HAP-1 (cell line): ENCODE measurements at regions not wholly inside any gene's neighbourhood (a gene's known extent, or its start where the extent isn't known, plus 50 kb on each side); places are given as distances from the start of the nearest gene placed in this dataset.

Experiments
- DNase-seq, 2 experiments: peaks; one replicate each; pipeline ENCODE4 v3.0.0-alpha.2; 2016 to 2020; ENCODE audit warnings: low spot score in 2 of 2
- H3K27me3 ChIP-seq: fragments of 250-450 bp; sonication (Bioruptor Pico); 2 replicates; pipeline ENCODE4 v1.5.1; 2020; ENCODE audit warnings: low read depth, mild to moderate bottlenecking, moderate library complexity
- H3K36me3 ChIP-seq: fragments of 250-450 bp; sonication (Bioruptor Pico); replicated peaks from 2 replicates; pipeline ENCODE4 v1.5.1; 2020; ENCODE audit warnings: mild to moderate bottlenecking
- H3K4me1 ChIP-seq: fragments of 250-450 bp; sonication (Bioruptor Pico); 2 replicates; pipeline ENCODE4 v1.5.1; 2020; ENCODE audit warnings: mild to moderate bottlenecking
- H3K4me3 ChIP-seq: fragments of 250-450 bp; sonication (Bioruptor Pico); 2 replicates; pipeline ENCODE4 v1.5.1; 2020; ENCODE audit warnings: mild to moderate bottlenecking, moderate library complexity
- H3K9me3 ChIP-seq: fragments of 250-450 bp; sonication (Bioruptor Pico); 2 replicates; pipeline ENCODE4 v1.5.1; 2020; ENCODE audit warnings: mild to moderate bottlenecking, moderate library complexity
- in situ Hi-C: fragments of 300-500 bp; cut with MboI; formaldehyde crosslinking; loops from 3 replicates; pipeline ENCODE4 v1.14.3; 2020; ENCODE audit warnings: low sequenced_read_pairs, inconsistent platforms, mixed read lengths

- Histone ChIP-seq H3K27me3 (no peaks in the 10 kb centered on the region), H3K4me3 (no peak overlapping the region), H3K4me1 (no peaks in the 10 kb centered on the region), H3K36me3 (no peaks in the 10 kb centered on the region), H3K9me3 (no peaks in the 10 kb centered on the region)
- in situ Hi-C loops = no loop called here
- DNase-seq = no peak
Measured at GRCh38 chr4:141427726-141428296, 207.1 kb downstream of the ZNF330 start.

DNA sequence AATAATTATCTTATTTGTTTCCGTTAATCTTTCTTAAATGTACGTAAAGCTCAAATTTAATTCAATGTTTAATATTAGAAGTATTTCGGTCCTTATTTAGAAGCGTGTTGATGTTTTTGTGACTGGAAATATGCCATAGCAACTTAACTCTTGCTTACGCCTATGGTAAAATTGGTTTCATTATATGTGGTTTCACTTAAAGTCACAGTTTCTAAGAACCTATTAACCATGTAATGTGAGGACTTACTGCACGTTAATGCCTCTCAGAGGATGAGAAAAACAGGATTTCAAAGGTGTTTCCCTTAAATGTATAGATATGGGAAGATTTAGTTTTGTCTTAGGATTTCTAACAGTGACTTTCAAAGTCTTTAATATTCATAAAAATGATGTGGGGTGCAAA lies 206.4 kb upstream of the IL15 start:
- H3K36me3 ChIP-seq = no peaks in the 10 kb centered on the region
- no peak for DNase-seq
- in situ Hi-C loops = no loop called here
- no peaks in the 10 kb centered on the region for H3K4me1 ChIP-seq
- H3K9me3 ChIP-seq = no peaks in the 10 kb centered on the region
- H3K4me3 ChIP-seq = no peak overlapping the region
- no peaks in the 10 kb centered on the region for H3K27me3 ChIP-seq

- H3K9me3 ChIP-seq = no peaks in the 10 kb centered on the region
- no peak for DNase-seq
- in situ Hi-C loops = no loop called here
- no peaks in the 10 kb centered on the region for H3K36me3 ChIP-seq
- H3K27me3 ChIP-seq = no peaks in the 10 kb centered on the region
- H3K4me3 ChIP-seq = no peak overlapping the region
- no peaks in the 10 kb centered on the region for H3K4me1 ChIP-seq
Measured at GRCh38 chr4:141430686-141431085, 205.7 kb upstream of the IL15 start.

GRCh38 chr4:141432000-141432712 lies 204.2 kb upstream of the IL15 start:
- Histone ChIP-seq H3K4me3 (no peak overlapping the region), H3K4me1 (no peaks in the 10 kb centered on the region), H3K36me3 (no peaks in the 10 kb centered on the region), H3K9me3 (no peaks in the 10 kb centered on the region), H3K27me3 (no peaks in the 10 kb centered on the region)
- no peak for DNase-seq
- in situ Hi-C loops = no loop called here

DNA sequence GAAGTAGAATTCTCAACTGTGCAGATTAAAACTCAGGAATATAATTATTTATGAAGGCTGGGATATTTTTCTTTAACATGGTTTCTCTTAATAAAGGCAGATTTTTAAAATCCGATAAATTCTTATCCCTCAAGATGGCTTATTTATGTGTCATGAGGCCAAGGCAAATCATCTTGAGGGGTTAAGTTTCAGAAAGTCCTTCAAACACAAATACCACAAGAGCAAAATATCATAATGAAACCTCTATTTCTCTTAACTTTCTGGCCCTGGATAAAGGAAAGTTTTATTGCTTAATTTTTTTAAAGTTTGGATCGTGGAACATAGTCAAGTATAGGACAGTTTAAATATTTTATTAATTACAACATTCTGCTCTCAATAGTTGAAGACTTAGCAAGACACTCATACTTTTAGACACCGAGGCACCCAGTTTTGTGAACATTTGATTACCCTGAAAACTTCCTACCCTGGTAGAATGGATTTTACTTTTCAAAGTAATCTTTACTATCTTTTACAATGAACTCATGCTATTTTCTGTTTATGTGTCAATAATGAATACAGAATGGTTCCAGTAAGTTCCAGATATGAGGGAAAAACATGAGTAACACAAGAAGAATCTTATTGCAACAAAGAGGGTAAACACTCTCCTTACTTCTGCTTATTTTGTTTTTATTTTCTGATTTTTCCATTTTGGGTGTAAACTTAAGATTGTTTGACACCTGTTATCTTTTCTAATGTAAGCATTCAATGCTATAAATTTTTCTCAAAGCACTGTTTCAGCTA lies 200.7 kb upstream of the IL15 start:
- Histone ChIP-seq H3K9me3 (no peaks in the 10 kb centered on the region), H3K36me3 (no peaks in the 10 kb centered on the region), H3K4me3 (no peak overlapping the region), H3K4me1 (no peaks in the 10 kb centered on the region), H3K27me3 (no peaks in the 10 kb centered on the region)
- no peak for DNase-seq
- in situ Hi-C loops = no loop called here

GRCh38 chr4:141439223-141439622 lies 197.2 kb upstream of the IL15 start:
- in situ Hi-C loops = no loop called here
- no peaks in the 10 kb centered on the region for H3K36me3 ChIP-seq
- no peaks in the 10 kb centered on the region for H3K4me1 ChIP-seq
- no peaks in the 10 kb centered on the region for H3K9me3 ChIP-seq
- no peak for DNase-seq
- H3K27me3 ChIP-seq = 0 out of 2 replicates have a peak, but pooled peaks cover 3% of the 10 kb centered on the region
- H3K4me3 ChIP-seq = no peak overlapping the region

GRCh38 chr4:141447761-141448160 lies 188.6 kb upstream of the IL15 start:
- H3K4me3 ChIP-seq = no peak overlapping the region
- H3K36me3 ChIP-seq = no peaks in the 10 kb centered on the region
- no peaks in the 10 kb centered on the region for H3K9me3 ChIP-seq
- no peaks in the 10 kb centered on the region for H3K4me1 ChIP-seq
- H3K27me3 ChIP-seq = peaks cover 10% of the 10 kb centered on the region; the same call in 1 of the 2 replicates
- DNase-seq = no peak
- in situ Hi-C loops = no loop called here

DNA sequence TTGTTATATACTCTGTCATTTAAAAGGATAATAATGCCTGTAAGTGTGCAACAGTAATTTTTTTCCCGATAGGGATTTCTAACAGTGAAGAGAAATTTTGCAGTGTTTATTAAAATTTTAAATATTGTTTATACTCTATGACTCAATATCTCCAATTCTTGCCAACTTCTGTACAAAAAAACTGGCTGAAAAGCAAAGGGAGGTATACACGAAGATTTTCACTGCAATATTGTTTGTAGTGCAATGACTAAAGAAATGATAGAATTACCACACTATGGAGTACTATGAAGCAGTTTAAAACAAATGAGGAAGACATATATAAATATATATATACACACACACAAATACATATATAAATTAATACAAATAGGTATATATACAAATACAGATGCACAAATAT lies 187.9 kb upstream of the IL15 start:
- Histone ChIP-seq H3K4me1 (no peaks in the 10 kb centered on the region), H3K9me3 (no peaks in the 10 kb centered on the region), H3K27me3 (peaks cover 9% of the 10 kb centered on the region; the same call in 1 of the 2 replicates), H3K36me3 (no peaks in the 10 kb centered on the region), H3K4me3 (no peak overlapping the region)
- DNase-seq = no peak
- in situ Hi-C loops = no loop called here

DNA sequence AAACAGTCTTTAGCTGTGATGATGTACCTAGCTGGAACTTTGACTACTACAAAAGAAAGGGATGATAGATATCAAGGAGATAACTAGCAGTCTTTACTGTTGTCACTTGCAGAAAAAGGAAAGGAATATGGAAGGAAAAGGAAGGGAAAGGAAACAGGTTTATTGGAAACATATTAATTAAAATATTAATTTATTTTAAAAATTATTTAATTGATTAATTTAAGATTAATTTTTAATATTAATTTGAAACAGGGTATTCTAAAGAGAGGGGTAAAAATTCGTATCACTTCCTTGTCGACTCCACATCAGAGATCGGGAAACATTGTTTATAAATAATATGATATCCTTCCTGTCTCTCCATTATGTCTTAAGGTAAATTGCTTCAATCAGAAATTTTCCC lies 186.5 kb upstream of the IL15 start:
- Histone ChIP-seq H3K4me1 (no peaks in the 10 kb centered on the region), H3K9me3 (no peaks in the 10 kb centered on the region), H3K4me3 (no peak overlapping the region), H3K27me3 (peaks cover 3% of the 10 kb centered on the region; the same call in 1 of the 2 replicates), H3K36me3 (no peaks in the 10 kb centered on the region)
- in situ Hi-C loops = no loop called here
- DNase-seq = no peak

DNA sequence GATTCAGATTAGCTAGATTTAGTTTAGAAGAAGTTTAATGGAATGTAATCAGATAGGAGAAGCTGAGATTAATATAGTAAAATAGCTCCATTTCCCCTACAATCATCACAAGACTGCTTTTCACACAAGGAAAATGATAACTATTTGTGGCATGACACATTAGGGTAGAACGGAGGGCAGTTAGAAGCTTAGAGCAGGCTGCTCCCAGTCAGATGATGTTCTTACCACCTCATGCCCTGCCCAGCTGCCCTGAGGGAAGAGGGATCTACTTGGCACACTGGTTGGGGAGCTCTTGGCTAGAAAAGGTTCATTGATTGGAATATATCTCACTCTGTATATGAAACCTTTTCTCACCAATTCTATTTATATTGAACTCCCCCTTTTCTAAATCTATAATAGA lies 180.7 kb upstream of the IL15 start:
- H3K9me3 ChIP-seq = no peaks in the 10 kb centered on the region
- no peak for DNase-seq
- in situ Hi-C loops = no loop called here

DNA sequence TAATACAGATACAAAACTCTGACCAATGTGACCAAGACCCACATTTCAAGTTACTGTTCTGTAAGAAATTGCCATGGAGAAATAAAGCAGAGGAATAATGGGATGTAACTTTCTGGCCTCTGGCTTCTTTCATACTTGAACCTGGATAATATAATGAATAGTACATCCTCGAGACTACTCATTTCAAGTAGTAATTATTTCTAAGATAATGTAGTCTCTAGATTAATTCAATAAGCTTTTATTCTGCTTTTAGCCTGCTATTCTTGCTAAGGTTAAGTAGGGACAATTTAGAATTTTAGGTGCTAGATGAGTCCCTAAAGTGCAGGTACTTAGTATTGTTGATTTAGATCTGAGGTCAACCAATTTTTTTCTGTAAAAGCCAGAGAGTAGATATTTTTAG lies 178.7 kb upstream of the IL15 start:
- Histone ChIP-seq H3K36me3 (no peaks in the 10 kb centered on the region), H3K4me1 (no peaks in the 10 kb centered on the region), H3K27me3 (no peaks in the 10 kb centered on the region), H3K4me3 (no peak overlapping the region), H3K9me3 (no peaks in the 10 kb centered on the region)
- DNase-seq = no peak
- in situ Hi-C loops = no loop called here

More for the DNA sequence above, 180.7 kb upstream of the IL15 start:
- no peaks in the 10 kb centered on the region for H3K36me3 ChIP-seq
- no peak overlapping the region for H3K4me3 ChIP-seq
- no peaks in the 10 kb centered on the region for H3K4me1 ChIP-seq
- H3K27me3 ChIP-seq = no peaks in the 10 kb centered on the region

DNA sequence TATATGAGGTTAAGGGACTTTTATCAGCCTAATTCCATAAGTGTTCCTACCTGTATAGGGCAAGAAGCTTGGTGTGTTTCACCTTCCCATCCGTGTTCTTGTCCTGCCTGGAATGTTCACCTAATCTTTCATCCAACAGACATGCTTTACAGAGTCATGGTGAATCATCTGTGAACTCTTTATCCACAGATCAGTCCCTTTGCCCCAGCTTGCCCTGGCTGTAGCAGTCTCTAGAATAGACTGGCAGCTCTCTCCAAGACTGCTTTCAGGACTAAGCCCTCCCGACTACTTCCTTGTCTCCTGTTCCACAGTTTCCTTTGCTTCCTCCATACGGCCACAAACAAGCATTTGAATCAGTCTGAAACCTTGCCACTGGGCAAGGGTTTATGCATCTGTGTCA lies 177.9 kb upstream of the IL15 start:
- in situ Hi-C loops = no loop called here
- no peak for DNase-seq
- Histone ChIP-seq H3K9me3 (no peaks in the 10 kb centered on the region), H3K4me3 (no peak overlapping the region), H3K36me3 (no peaks in the 10 kb centered on the region), H3K27me3 (no peaks in the 10 kb centered on the region), H3K4me1 (no peaks in the 10 kb centered on the region)

- in situ Hi-C loops = no loop called here
Measured at GRCh38 chr4:141459020-141459419, 177.4 kb upstream of the IL15 start.

GRCh38 chr4:141462361-141462760 lies 174.0 kb upstream of the IL15 start:
- no peak for DNase-seq

More at GRCh38 chr4:141459020-141459419, 177.4 kb upstream of the IL15 start:
- Histone ChIP-seq H3K36me3 (no peaks in the 10 kb centered on the region), H3K9me3 (no peaks in the 10 kb centered on the region), H3K27me3 (no peaks in the 10 kb centered on the region), H3K4me1 (no peaks in the 10 kb centered on the region), H3K4me3 (no peak overlapping the region)
- no peak for DNase-seq

More at GRCh38 chr4:141462361-141462760, 174.0 kb upstream of the IL15 start:
- no peak overlapping the region for H3K4me3 ChIP-seq
- in situ Hi-C loops = no loop called here
- no peaks in the 10 kb centered on the region for H3K27me3 ChIP-seq
- H3K4me1 ChIP-seq = no peaks in the 10 kb centered on the region
- no peaks in the 10 kb centered on the region for H3K36me3 ChIP-seq
- H3K9me3 ChIP-seq = no peaks in the 10 kb centered on the region
